Activated CD8-positive, alpha-beta memory T cell treated with anti-CD3 and anti-CD28 coated beads, Interleukin-2, amount 50 U/mL, for 24 hours (primary cell): ENCODE measurements at regions not wholly inside any gene's neighbourhood (a gene's known extent, or its start where the extent isn't known, plus 50 kb on each side); places are given as distances from the start of the nearest gene placed in this dataset.

Experiments used
- DNase-seq: peaks from one replicate; pipeline ENCODE4 v3.0.0-alpha.2; 2020; ENCODE audit errors: extremely low read depth

DNA sequence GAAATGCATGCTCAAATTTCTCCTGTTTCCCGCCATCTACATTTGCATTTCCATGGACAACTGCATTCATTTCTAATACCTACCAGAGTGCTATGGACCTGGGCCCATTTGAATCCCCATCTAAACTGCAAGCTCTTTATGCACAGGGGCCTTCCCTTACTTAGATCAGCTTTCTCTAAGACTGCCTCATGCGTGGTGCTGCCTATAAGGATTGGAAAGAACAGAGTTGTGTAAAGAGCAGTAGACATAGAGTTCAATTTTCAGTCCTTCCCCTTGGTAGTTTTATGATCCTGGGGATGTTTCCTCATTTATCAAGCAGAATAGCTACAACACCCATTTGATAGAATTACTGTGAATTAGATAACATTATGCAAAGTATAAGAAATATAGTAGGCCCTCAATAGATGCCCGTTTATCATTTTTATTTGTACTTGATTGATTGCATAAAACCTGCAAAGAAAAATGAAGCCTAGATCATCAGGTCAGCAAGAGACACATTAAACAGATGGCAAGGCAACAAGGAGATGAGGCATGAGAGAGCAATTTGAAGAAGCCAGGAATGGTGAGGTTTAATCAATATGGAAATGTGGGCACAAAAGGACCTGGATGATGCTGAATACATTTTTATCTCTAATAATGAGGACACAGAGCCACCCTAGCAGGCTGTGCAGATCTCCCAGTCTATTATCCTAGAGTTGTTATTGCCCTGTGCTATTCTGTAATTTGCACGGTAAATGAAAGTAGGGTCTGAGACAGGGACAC, 359.7 kb downstream of the FAM181B start:
- no peak for DNase-seq

DNA sequence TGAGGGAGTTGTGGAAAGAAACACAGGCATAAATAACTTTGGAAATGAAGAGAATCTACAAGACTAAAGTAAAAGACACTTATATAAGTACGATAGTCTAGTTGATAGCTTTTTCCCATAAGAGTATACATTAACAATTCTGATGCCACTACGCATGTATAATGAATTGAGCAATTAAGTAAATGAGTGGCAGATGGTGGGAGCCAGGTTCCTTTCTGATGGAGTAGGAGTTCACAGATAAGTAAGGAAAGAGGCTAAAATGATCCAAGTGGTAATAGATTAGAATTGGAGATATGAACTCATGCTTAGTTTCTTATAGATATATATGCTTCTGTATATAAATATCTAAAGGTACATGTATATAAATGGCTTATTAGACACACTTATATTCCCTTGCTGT, 368.3 kb downstream of the FAM181B start:
- no peak for DNase-seq

DNA sequence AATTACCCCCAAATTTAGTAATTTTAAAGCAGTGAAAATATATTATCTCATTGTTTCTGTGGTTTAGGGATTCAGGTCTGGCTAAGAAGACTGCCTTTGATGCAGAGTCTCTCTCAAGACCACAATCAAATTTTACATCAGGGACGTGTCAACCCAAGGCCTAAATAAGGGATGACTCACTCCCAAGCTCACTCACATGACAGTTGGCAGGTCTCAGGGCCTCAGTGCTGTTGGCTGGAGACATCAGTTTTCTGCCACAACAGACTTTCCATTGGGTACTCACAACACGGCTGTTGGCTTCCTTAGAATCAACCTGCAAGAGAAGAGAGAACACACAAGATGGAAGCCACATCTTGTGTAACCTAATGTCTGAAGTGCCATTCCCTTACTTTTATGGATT, 377.3 kb downstream of the FAM181B start:
- DNase-seq, result no peak

DNA sequence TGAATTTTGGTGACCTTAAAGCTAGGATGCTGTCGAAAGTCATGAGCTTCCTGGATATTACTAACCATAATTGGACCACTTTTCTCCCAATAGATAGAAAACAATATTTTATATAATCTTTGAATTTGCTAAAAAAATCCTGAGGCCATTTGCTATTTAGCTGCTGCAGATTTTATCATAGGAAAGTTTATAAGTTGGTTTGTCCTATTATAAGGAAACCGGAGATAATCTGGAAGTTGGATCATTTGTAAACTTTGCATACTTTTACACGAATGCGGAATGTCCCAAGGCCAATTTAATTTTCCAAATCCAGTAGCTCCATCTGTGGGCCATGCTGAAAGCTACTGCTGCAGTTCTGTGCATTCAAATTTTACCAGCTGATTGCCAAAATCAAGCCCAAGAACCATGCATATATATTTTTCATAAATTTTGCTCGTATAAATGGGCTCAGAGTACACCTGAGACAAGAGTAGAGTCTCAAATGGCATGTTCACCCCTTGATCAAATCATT, 378.3 kb downstream of the FAM181B start:
- no peak for DNase-seq

DNA sequence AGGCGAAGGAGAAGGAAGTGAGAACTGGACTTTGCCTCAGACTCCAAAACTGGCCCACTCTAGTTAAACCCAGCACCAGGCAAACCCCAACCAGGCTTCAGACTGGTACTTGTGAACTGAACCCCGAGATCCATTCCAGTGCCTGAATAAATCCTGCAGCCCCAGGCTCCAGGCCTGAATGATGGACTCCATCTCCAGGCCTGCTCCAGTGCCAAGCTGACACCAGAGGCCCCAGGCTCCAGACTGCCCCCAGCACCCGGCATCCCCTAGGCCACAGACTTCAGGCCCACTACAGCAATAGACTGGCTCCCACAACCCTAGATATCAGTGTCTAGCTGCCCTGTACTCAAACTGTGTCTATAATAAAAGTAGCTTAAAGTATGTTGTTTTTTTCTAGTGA, 406.8 kb downstream of the FAM181B start:
- no peak for DNase-seq

DNA sequence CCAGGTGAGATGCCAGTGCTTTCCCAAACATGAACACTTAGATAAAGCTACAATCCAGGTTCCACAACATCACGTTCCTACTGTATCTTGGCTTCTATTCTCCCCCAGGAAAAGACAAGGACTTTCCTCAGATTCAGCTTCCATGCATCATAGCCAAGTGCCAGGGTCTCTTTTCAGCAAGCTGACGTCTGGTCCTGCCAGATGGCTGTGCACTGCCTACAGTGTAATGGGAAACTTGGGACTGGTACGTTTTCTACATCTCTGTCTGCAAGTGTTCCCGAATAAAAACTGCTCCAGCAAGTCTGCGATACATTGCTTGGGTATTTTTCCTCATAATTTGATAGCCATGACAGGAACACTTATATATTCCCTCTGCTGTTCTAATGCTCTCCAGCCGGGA, 412.5 kb downstream of the FAM181B start:
- no peak for DNase-seq

DNA sequence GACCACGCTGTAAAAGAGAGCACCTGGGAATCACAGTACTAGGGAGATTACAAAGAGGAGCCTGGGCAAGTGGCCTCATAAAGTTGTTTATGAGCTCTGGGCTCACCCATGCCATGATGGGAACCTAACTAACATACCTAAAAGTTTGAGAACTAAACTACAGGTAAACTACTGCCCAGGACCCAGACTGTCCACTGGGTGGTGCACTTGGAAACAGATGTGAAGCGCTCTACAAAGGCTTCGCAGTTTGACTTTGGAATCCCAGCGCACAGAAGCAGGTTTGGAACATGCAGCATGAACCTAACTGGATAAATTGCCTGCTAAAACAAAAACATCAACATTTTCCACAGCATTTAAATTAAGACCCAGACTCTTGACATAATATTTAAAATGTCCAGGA, 418.6 kb downstream of the FAM181B start:
- no peak for DNase-seq

DNA sequence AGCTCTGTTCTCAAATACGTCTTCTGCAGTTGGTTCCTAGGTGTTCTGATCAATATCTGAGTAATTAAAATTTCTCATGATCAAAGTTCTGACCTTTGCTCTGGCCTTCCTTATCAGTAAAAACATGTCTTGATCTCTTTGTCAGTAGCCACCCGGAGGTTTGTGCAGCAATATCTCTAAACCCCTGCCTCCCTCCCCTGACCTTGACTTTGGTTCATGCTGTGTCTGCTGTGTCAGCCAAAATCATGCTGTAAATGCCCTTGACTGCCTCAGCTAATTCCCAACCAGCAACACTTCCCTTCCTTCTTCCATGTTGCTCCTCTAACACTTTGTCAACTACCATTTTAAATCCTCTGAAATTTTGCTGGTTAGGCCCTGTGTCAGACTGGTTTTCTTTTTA, 424.7 kb downstream of the FAM181B start:
- DNase-seq, result no peak

DNA sequence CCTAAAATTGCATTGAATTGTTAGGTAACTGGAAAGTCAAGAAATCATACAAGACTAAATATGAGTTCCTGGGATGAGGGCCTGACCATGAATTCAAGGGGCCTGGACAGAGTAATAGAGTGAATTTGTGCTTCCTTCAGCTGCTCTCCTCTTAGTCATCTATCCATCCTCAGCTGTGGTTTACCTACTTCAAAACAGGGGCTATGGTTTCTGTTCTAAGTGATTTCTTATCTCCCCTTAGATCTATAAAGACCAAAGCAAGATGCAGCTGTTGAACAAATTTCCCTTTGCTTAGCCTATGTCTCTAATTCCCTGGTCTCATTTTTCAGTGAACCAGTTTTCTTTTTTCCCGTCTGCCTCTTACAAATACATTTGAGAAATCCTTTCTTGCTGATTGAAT, 428.5 kb downstream of the FAM181B start:
- no peak for DNase-seq

DNA sequence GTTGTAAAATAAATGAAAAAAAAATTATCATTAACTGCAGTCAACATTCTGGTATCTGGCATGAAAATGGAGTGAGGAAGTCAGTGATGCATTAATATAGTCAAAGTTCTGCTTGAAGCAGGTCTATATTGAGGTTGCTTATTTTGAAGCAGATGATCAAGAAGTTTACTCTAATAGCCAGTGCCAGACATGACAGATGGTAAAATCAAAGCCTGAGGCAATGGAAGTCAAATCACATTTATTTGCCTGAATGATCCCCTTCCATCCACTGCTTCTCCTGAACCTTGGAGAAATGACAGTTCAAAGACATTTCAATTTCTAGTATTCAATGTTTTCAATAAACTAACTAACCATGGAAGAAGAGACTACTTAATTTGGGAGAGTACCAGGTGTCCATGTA, 430.0 kb downstream of the FAM181B start:
- no peak for DNase-seq

DNA sequence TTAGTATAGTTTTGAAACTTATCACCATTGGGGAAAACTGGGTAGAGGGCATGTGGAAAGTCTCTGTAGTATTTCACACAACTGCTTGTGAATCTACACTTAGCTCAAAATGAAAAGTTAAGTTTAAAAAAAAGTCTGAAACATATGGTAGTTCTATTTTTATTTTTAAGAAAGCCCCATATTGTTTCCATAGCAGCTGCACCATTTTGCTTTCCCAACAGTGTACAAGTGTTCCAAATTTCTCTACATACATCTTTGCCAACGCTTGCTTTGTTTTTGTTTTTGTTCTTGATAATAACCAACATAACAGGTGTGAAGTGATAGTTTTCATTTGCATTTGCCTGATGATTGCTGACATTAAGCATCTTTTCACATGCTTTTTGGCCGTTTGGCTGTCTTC, 445.2 kb downstream of the FAM181B start:
- no peak for DNase-seq

DNA sequence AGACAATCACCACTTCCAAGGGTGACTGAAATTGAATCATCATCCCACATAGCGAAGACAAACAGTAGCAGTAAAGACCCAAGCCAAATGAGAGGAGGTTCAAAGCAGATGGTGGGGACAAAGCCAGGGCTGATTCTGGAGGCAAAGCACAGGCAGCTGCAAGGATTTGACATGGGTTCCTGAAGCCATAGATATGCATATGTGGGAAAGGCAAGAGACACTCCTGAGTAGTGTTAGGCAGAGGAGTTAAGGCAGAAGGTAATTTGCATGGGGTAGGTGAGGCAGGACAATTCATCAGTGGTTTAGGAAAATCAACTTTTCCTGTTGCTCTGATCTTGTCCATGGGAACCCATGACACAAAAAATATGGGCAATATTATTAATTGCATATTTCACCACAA, 462.8 kb downstream of the FAM181B start:
- no peak for DNase-seq

DNA sequence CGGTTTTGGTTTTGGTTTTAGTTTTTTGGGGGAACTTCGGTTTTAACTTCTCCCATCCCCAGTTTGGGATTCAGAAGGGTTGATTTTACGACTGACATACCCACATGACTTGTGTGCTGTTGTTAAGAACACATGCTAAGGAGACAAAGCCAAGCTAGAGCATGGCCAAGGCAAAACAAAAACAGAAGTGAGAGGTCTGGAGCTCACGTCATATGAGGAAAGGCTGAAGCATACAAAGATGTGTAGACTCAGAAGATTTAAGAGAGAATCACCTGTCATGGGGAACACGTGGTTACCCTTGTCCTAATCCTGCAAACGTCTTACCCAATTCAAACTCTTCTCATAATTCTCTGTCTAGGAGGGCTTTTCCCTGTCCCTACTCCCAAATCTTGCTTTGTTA, 465.0 kb downstream of the FAM181B start:
- DNase-seq, result no peak

DNA sequence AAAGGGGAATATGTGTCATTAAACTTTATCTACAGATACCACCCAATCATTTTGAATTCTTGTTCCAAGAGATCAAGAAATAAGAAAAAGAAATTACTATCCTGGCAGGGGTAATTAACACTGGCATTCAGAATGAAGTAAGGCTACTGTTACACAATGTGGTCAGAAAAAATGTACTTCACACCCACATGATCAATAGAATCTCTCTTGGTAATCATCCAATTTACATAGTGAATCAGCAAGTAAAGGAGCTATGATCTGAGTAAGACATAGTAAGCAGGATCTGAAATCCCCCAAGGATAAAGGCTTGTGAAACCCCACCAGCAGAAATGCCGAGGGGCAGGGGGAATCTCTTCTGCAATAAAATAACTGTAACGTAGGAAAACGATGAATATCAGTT, 466.5 kb downstream of the FAM181B start:
- no peak for DNase-seq

DNA sequence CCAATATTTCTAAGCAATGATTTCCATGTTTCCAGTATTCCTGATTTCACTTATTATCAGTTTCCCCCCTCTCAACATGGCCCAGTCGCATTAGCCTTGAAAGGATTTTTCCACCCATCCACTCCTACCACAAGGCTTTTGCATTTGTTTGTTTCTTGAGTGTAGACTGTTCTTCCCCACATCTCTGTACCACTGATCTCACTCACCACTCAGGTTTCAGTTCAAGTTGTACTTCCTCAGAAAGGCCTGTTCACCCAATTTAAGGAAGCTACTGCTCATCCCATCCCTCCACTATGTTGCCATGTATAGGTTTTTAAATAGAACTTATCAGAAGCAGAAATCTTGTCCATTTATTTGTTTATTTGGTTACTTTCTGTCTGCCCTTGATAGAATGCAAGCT, 472.3 kb downstream of the FAM181B start:
- no peak for DNase-seq

DNA sequence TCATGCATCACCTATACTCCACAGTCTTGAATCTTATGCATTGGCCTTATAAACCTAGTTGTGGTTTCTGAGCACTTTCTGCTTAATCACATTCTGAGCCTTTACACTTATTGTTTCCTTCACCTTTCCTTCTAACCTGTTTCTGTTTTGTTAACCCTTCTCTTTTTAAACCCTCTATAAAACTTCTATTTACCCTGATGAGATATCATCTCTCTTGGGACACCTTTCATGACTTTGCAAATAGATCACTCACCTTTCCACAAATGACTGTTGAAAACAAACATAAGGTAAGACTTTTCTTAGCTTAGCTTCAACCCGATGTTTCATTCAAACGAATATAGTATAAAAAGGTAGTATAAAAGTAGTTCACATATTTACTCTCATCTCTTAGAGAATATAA, 483.6 kb downstream of the FAM181B start:
- no peak for DNase-seq

DNA sequence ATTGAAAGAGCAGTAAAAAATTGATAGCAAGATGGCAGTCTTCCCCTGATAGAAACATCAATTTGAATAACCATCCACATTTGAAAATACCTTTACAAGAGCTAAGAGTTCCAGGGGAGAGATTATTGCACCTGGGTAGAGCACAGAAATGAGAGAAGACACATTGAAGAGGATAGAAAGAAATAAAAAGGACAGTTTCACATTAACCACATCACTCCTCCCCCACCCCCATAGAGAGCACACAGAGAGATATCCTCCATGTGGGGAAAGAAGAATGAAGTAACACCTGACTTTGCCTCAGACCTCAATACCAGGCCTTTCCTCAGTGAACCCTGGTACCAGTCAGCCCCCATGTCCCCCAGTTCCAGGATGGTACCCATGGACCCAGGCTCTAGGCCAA, 486.7 kb downstream of the FAM181B start:
- DNase-seq, result no peak

DNA sequence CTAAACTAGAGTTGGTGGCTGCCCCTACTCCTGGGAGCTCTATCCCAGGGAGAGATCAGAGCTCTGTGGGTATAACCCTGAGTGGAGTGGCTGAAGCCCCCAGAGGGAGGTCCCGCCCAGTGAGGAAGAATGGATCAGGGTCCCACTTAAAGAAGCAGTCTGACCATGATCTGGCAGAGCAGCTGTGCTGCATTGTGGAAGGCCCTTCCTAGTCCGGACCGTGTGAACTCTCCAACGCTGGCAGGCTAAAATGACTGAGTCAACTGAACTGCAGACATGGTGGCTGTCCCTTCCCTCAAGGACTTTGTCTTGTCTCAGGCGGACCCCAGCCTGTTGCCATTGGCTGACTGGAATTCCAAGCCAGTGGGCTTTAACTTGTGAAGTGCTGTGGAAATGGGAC, 494.2 kb downstream of the FAM181B start:
- no peak for DNase-seq

DNA sequence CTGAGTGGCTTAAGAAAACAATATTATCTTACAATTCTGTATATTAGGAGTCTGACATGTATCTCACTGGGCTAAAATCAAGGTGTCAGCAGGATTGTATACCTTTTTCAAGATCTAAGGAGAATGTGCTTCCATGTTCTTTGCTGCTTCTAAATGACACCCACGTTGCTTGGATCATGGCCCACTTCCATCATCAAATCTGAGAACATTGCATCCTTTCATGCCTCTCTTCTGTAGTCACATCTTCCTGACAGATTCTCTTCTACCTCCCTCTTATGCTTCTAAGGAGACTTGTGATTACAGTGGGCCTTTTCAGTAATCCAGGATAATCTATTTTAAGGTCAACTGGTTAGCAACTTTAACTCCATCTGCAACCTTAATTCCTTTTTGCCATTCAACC, 499.4 kb downstream of the FAM181B start:
- no peak for DNase-seq

DNA sequence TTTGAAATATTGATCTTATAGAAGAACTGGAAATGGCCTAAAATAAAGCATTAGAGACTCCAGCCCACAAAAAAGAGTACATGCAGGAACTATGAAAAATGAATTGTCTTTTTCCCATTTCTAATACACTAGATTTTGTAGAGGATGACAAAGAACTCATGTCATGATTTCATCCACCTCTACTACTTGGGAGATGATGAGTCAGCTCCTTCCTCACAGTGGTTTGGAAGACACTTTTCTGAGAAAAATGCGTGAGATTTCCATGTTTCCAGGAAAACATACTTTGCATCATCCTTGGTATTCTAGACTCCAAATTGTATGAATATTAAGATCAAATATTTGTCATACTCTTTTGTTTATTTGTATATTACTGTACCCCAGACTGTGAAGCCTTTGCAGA, 500.5 kb downstream of the FAM181B start:
- DNase-seq, result no peak

DNA sequence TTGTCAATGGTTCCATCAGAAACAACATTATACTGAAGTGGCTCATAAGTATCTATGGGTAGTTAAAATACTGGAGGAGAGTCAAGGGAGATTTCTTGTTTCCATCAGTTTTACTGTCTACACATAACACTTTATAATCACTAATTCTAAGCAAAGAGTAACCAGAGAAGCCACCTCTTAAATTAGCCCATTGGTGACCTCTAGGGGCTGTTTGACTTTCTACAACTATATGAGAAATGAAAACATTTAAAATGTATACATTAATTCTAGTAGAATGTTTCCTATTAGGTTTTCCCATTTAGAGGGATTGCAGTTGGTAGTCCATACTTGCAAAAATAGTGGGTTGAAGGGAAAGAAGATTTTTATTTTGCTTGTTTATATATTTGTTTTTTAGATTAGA, 504.3 kb downstream of the FAM181B start:
- no peak for DNase-seq

DNA sequence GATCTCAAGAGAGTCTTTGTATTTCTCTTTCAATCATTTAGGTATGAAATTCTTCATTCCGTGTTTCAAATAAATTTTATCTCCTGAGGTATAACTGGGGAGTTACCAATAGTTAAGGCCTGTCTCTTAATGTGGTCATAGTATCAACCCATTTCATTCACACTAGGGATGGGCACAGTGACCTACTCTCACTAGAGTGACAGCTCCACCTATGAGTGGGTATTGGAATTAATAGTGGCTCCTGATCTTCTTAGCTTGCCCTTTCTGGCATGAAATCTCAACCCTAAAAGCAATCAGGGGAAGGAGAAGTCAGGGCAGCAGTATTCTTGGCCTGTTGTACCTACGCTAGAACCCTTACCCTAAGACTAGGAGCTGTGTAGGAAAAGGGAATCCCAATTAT, 507.7 kb downstream of the FAM181B start:
- no peak for DNase-seq

DNA sequence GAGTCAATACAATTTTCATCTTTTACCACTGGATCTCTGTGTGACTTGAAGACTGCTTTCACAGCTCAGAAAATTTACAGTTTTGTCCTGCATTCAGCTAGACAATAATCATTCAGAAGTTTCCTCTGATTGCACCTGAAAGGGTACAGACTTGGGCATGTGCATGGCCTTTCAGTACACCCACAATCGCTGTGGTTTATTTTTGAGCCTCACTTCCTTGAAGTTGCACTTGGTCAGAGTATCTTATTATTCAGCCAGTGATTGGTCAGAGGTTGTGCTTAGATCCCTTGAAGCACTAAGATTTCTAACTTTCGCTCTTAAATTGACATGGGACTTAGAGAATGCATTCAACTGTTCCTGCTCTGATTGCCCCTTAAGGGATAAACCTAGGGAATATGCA, 508.2 kb downstream of the FAM181B start:
- no peak for DNase-seq

DNA sequence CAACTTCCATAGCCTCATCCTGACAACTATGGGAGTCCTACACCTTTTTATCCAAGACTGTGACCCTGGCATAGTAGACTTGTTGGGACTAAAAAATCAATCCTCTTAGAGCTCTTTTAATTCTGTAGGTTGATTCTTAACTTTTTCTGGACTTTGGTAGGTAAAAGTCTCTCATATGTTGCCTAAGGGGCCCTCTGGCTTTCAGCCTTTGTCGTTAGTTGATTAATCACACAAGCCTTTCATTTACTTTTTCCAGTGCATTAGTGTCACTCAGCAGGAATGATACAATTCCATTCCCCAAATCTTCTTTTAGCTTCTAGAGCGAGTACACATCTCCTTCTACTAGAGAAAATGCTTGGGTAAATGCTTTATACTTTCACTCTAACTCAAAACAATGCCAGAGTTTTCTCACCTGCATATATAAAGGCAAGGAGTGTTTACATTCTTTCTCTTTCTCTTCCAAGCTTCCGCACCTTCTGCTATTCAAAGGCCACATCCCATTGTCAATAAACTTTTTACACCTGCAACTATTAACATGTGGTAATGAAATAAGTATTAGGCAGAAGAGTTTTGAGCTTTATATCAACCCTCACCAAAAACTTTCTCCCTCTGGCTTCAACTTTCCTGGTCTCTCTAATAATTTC, 516.6 kb downstream of the FAM181B start:
- DNase-seq, result no peak
